Left renal cortex interstitium (tissue), 4 donors: ENCODE measurements at regions not wholly inside any gene's neighbourhood (a gene's known extent, or its start where the extent isn't known, plus 50 kb on each side); places are given as distances from the start of the nearest gene placed in this dataset.

Experiments
- DNase-seq, 4 donors: peaks; one replicate each; pipeline ENCODE4 v3.0.0-alpha.2; 2013; ENCODE audit warnings: low read depth in 4 of 4, low spot score in 2 of 4, missing footprints in 1 of 4

GRCh38 chr17:15893658-15894024 lies 51.3 kb upstream of the ADORA2B start:
- DNase-seq = no peak

DNA sequence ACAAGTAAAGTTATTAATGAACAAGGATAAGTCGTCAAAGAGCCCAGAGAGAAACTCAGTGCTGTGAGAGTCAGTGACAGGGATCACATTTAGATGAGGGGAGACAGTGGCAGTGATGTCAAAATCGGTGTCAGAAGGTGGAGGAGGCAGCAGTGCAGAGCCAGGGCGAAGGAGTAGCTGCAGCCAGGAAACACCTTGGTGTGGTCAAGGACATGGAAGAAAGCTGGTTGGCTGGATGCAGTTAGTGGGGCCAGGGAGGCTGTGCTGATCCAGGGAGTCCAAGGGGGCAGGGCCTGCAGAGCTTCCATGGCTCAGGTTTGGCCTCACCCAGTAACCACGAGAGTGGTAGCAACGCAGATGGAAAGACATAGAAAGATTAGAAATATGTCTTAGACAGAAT lies 50.7 kb upstream of the ADORA2B start:
- no peak for DNase-seq

DNA sequence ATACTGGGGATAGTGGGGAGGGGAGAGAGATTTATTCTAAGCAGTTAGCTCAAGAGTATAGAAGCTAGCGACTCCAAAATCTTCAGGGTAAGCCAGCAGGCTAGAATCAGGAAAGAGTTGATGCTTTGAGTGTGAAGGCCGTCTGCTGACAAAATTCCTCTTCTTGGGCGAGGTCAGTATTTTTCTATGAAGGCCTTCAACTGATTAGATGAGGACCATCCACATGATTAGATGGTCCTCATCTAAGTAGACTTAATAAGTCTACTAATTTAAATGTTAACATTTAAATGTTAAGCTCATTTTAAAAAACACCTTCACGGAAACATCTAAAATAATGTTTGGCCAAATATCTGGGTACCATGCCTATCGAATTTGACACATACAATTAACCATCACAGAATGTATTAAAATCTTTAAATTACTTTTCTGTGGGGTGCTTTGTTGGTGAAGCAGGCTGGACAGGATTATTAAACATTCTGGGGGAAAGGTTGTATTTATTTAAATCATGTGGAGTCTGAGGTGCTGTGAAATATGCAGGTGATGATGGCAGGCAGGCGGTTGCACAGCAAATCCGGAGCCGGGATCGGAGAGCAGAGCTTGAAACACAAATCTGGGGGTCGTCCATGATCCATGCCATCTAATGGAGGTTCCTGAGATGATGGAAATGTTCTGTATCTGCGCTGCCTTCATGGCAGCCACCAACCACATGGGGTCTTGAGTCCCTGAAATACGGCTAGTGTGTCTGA lies 49.8 kb upstream of the ADORA2B start:
- no peak for DNase-seq
